Esophagus squamous epithelium (tissue), 4 donors: ENCODE measurements at regions not wholly inside any gene's neighbourhood (a gene's known extent, or its start where the extent isn't known, plus 50 kb on each side); places are given as distances from the start of the nearest gene placed in this dataset.

Source experiments
- CTCF ChIP-seq, 6 experiments: fragments of 450-650 bp in 4 of 6; fragments of 200-600 bp in 2 of 6; sonication (generic) in 2 of 6; IDR thresholded peaks; one replicate each; pipeline ENCODE4 v1.5.1; 2016 to 2019; ENCODE audit warnings: antibody characterized with exemption in 6 of 6, mild to moderate bottlenecking in 4 of 6, moderate library complexity in 4 of 6
- POLR2A ChIP-seq, 4 donors: fragments of 450-650 bp; IDR thresholded peaks; one replicate each; pipeline ENCODE4 v1.6.1; 2017; ENCODE audit warnings: antibody characterized with exemption in 4 of 4, mild to moderate bottlenecking in 4 of 4, moderate library complexity in 3 of 4

GRCh38 chr6:11471261-11471660, 66.3 kb upstream of the TMEM170B start:
- TF ChIP-seq POLR2A (IDR thresholded peaks at IDR 0.05) (no peak), CTCF (IDR thresholded peaks at IDR 0.05) (no peak)
